Trophoblast cell (in vitro differentiated cells and primary cell): ENCODE measurements at regions not wholly inside any gene's neighbourhood (a gene's known extent, or its start where the extent isn't known, plus 50 kb on each side); places are given as distances from the start of the nearest gene placed in this dataset.

Experiments
- DNase-seq, 2 donors: peaks; one replicate each; pipeline ENCODE4 v3.0.0-alpha.2; 2016
- H2AFZ ChIP-seq: 2 replicates; pipeline ENCODE4 v1.6.1; 2013; ENCODE audit warnings: low read length, moderate library complexity, mild to moderate bottlenecking; ENCODE audit not compliant: insufficient read depth, poor library complexity
- H2AK5ac ChIP-seq: 2 replicates; pipeline ENCODE4 v1.6.1; 2013; ENCODE audit warnings: mild to moderate bottlenecking, low read length
- H2BK120ac ChIP-seq: 2 replicates; pipeline ENCODE4 v1.6.1; 2013; ENCODE audit warnings: low read length, mild to moderate bottlenecking, moderate library complexity; ENCODE audit not compliant: insufficient read depth, poor library complexity
- H2BK12ac ChIP-seq: 2 replicates; pipeline ENCODE4 v1.6.1; 2013; ENCODE audit warnings: mild to moderate bottlenecking, low read length, moderate library complexity
- H2BK5ac ChIP-seq: 2 replicates; pipeline ENCODE4 v1.6.1; 2013; ENCODE audit warnings: low read length, low read depth, moderate library complexity, mild to moderate bottlenecking; ENCODE audit not compliant: poor library complexity
- H3K14ac ChIP-seq: 2 replicates; pipeline ENCODE4 v1.6.1; 2013; ENCODE audit warnings: mild to moderate bottlenecking, low read length
- H3K18ac ChIP-seq: 2 replicates; pipeline ENCODE4 v1.6.1; 2013; ENCODE audit warnings: mild to moderate bottlenecking, low read length
- H3K23ac ChIP-seq: 2 replicates; pipeline ENCODE4 v1.6.1; 2013; ENCODE audit warnings: low read length
- H3K27ac ChIP-seq: 2 replicates; pipeline ENCODE4 v1.5.1; 2013; ENCODE audit warnings: low read depth, mild to moderate bottlenecking, inconsistent platforms, low read length, moderate library complexity
- H3K27me3 ChIP-seq: 2 replicates; pipeline ENCODE4 v1.6.1; 2013; ENCODE audit warnings: inconsistent platforms, mild to moderate bottlenecking, low read length, moderate library complexity; ENCODE audit not compliant: insufficient read depth
- H3K36me3 ChIP-seq, 2 experiments: 1 replicate in 1 of 2; 2 replicates in 1 of 2; pipeline ENCODE4 v1.6.1; 2013; ENCODE audit warnings: low read length in 2 of 2, mild to moderate bottlenecking in 2 of 2, moderate library complexity in 1 of 2; ENCODE audit not compliant: insufficient read depth in 2 of 2, control insufficient read depth in 1 of 2
- H3K4ac ChIP-seq: 2 replicates; pipeline ENCODE4 v1.6.1; 2013; ENCODE audit warnings: low read depth, mild to moderate bottlenecking, low read length, moderate library complexity
- H3K4me1 ChIP-seq, 2 experiments: 1 replicate in 1 of 2; 2 replicates in 1 of 2; pipeline ENCODE4 v1.6.1; 2013; ENCODE audit warnings: low read length in 2 of 2, mild to moderate bottlenecking in 2 of 2, moderate library complexity in 1 of 2; ENCODE audit not compliant: insufficient read depth in 2 of 2, control insufficient read depth in 1 of 2
- H3K4me2 ChIP-seq: 2 replicates; pipeline ENCODE4 v1.6.1; 2013; ENCODE audit warnings: inconsistent platforms, mild to moderate bottlenecking, low read length, moderate library complexity
- H3K4me3 ChIP-seq: 2 replicates; pipeline ENCODE4 v1.5.1; 2013; ENCODE audit warnings: mild to moderate bottlenecking, low read depth, low read length, inconsistent platforms
- H3K79me1 ChIP-seq: one replicate; pipeline ENCODE4 v1.6.1; 2013; ENCODE audit warnings: low read length
- H3K79me2 ChIP-seq: 2 replicates; pipeline ENCODE4 v1.6.1; 2013; ENCODE audit warnings: low read length, mild to moderate bottlenecking; ENCODE audit not compliant: control insufficient read depth, insufficient read depth, poor library complexity
- H3K9ac ChIP-seq: 2 replicates; pipeline ENCODE4 v1.6.1; 2013; ENCODE audit warnings: mild to moderate bottlenecking, low read length
- H3K9me3 ChIP-seq: 2 replicates; pipeline ENCODE4 v1.6.1; 2013; ENCODE audit warnings: low read depth, mild to moderate bottlenecking, control low read depth, inconsistent platforms, low read length; ENCODE audit not compliant: insufficient read depth
- H4K12ac ChIP-seq: 2 replicates; pipeline ENCODE4 v1.6.1; 2013; ENCODE audit warnings: low read depth, mild to moderate bottlenecking, low read length, moderate library complexity
- H4K8ac ChIP-seq: 2 replicates; pipeline ENCODE4 v1.6.1; 2013; ENCODE audit warnings: low read depth, mild to moderate bottlenecking, low read length, moderate library complexity
- H4K91ac ChIP-seq: one replicate; pipeline ENCODE4 v1.6.1; 2013; ENCODE audit warnings: low read depth, mild to moderate bottlenecking, low read length, moderate library complexity
- WGBS: extraction: QIAGEN DNeasy Blood & Tissue Kit; methylation state at CpG from one replicate; pipeline ENCODE4 v1.1.7; 2013; ENCODE audit warnings: missing lambda C conversion rate; ENCODE audit not compliant: insufficient read length, insufficient coverage; ENCODE audit errors: extremely low coverage; 5-methylcytosine and 5-hydroxymethylcytosine counted together

- DNase-seq: peak in 1 of 2 donors; percentile 6
- Histone ChIP-seq H3K9me3 (peaks cover 5% of the 10 kb centered on the region), H3K79me1 (no peaks in the 10 kb centered on the region), H3K23ac (no peak overlapping the region), H4K12ac (no peak overlapping the region), H4K8ac (no peak overlapping the region), H3K9ac (no peak overlapping the region), H3K27me3 (no peaks in the 10 kb centered on the region), H3K27ac (no peak overlapping the region), H3K4me3 (no peak overlapping the region), H3K14ac (no peak overlapping the region), H3K4me2 (no peak overlapping the region), H4K91ac (no peak overlapping the region), H2BK120ac (no peak overlapping the region), H2AFZ (no peak overlapping the region), H2BK12ac (no peak overlapping the region), H3K4me1 (no peaks in the 10 kb centered on the region), H2AK5ac (no peak overlapping the region), H3K36me3 (peaks cover 0 to 1% of the 10 kb centered on the region in 2 experiments), H3K4ac (no peak overlapping the region), H2BK5ac (no peak overlapping the region), H3K79me2 (no peaks in the 10 kb centered on the region), H3K18ac (no peak overlapping the region)
- no CpG with 5 or more reads among the region's 6 CpGs for WGBS
Measured at GRCh38 chr2:173590276-173590861, 235.7 kb downstream of the CDCA7 start.

- H2BK12ac ChIP-seq: no peak overlapping the region
- no peak overlapping the region for H2BK120ac ChIP-seq
- H3K4ac ChIP-seq: no peak overlapping the region
- no peak overlapping the region for H3K27ac ChIP-seq
- no peak overlapping the region for H4K12ac ChIP-seq
- peaks cover 5% of the 10 kb centered on the region for H3K9me3 ChIP-seq
- no peaks in the 10 kb centered on the region for H3K27me3 ChIP-seq
- H2AK5ac ChIP-seq: no peak overlapping the region
- no peak overlapping the region for H3K14ac ChIP-seq
- H3K4me2 ChIP-seq: no peak overlapping the region
- no peak overlapping the region for H4K8ac ChIP-seq
- no peak overlapping the region for H4K91ac ChIP-seq
- H3K23ac ChIP-seq: no peak overlapping the region
- no peaks in the 10 kb centered on the region for H3K4me1 ChIP-seq
- H2AFZ ChIP-seq: no peak overlapping the region
- no peaks in the 10 kb centered on the region for H3K79me2 ChIP-seq
- H3K4me3 ChIP-seq: no peak overlapping the region
- H2BK5ac ChIP-seq: no peak overlapping the region
- no peak overlapping the region for H3K9ac ChIP-seq
- H3K36me3 ChIP-seq: peaks cover 0 to 1% of the 10 kb centered on the region in 2 experiments
- no peaks in the 10 kb centered on the region for H3K79me1 ChIP-seq
- DNase-seq: no peak
- H3K18ac ChIP-seq: no peak overlapping the region
Measured at GRCh38 chr2:173593109-173593508, 238.4 kb downstream of the CDCA7 start.

- H3K36me3 ChIP-seq: peaks cover 0 to 1% of the 10 kb centered on the region in 2 experiments
- H4K91ac ChIP-seq: no peak overlapping the region
- H2BK12ac ChIP-seq: no peak overlapping the region
- H3K79me2 ChIP-seq: no peaks in the 10 kb centered on the region
- DNase-seq: no peak
- H3K4ac ChIP-seq: no peak overlapping the region
- H2BK120ac ChIP-seq: no peak overlapping the region
- no peak overlapping the region for H4K12ac ChIP-seq
- no peak overlapping the region for H2AFZ ChIP-seq
- no peak overlapping the region for H2BK5ac ChIP-seq
- H3K4me3 ChIP-seq: no peak overlapping the region
- no peak overlapping the region for H3K14ac ChIP-seq
- no peaks in the 10 kb centered on the region for H3K4me1 ChIP-seq
- peaks cover 5% of the 10 kb centered on the region for H3K9me3 ChIP-seq
- H2AK5ac ChIP-seq: no peak overlapping the region
- H3K27ac ChIP-seq: no peak overlapping the region
- H4K8ac ChIP-seq: no peak overlapping the region
- no peak overlapping the region for H3K18ac ChIP-seq
- H3K4me2 ChIP-seq: no peak overlapping the region
- no peaks in the 10 kb centered on the region for H3K79me1 ChIP-seq
- H3K9ac ChIP-seq: no peak overlapping the region
- H3K27me3 ChIP-seq: no peaks in the 10 kb centered on the region
- H3K23ac ChIP-seq: no peak overlapping the region
Measured at GRCh38 chr2:173596244-173596643, 241.6 kb downstream of the CDCA7 start.

- H2BK120ac ChIP-seq: no peak overlapping the region
- no peak overlapping the region for H4K12ac ChIP-seq
- no peak overlapping the region for H3K4ac ChIP-seq
- no peaks in the 10 kb centered on the region for H3K27me3 ChIP-seq
- no peak overlapping the region for H3K4me3 ChIP-seq
- no peaks in the 10 kb centered on the region for H3K79me2 ChIP-seq
- DNase-seq: no peak
- no peak overlapping the region for H3K18ac ChIP-seq
- no peak overlapping the region for H4K8ac ChIP-seq
- H3K27ac ChIP-seq: no peak overlapping the region
- no peak overlapping the region for H2AK5ac ChIP-seq
- H3K9me3 ChIP-seq: no peaks in the 10 kb centered on the region
- no peak overlapping the region for H3K23ac ChIP-seq
- no peak overlapping the region for H2AFZ ChIP-seq
- H3K9ac ChIP-seq: no peak overlapping the region
- no peak overlapping the region for H3K4me2 ChIP-seq
- H3K14ac ChIP-seq: no peak overlapping the region
- no peaks in the 10 kb centered on the region for H3K36me3 ChIP-seq
- no peak overlapping the region for H2BK12ac ChIP-seq
- no peaks in the 10 kb centered on the region for H3K79me1 ChIP-seq
- H4K91ac ChIP-seq: no peak overlapping the region
- H3K4me1 ChIP-seq: no peaks in the 10 kb centered on the region
- no peak overlapping the region for H2BK5ac ChIP-seq
Measured at GRCh38 chr2:173598525-173598924, 243.9 kb downstream of the CDCA7 start.
